Activated CD4-positive, alpha-beta T cell treated with anti-CD3 and anti-CD28 coated beads, Interleukin-2, amount 10 ng/mL, durations not matched to agents 7 days and 5 days (primary cell): ENCODE measurements at regions not wholly inside any gene's neighbourhood (a gene's known extent, or its start where the extent isn't known, plus 50 kb on each side); places are given as distances from the start of the nearest gene placed in this dataset.

Experiments used
- CTCF ChIA-PET: fragments of 350-600 bp; sonication (Branson Sonifier 250); formaldehyde crosslinking; loops from one replicate; lab custom pipeline; 2021; ENCODE audit warnings: antibody characterized with exemption; lab: Charles Lee
- POLR2A ChIA-PET: fragments of 350-600 bp; sonication (Branson Sonifier 250); formaldehyde crosslinking; loops from one replicate; lab custom pipeline; 2021; ENCODE audit warnings: antibody characterized with exemption; lab: Charles Lee
- DNase-seq: peaks from one replicate; pipeline ENCODE4 v3.0.0-alpha.2; 2020
- H3K27ac Mint-ChIP-seq: one replicate; pipeline ENCODE4 v1.8.0; 2021; ENCODE audit warnings: mild to moderate bottlenecking, moderate library complexity, mixed read lengths
- H3K27me3 Mint-ChIP-seq: one replicate; pipeline ENCODE4 v1.8.0; 2021; ENCODE audit warnings: mixed read lengths
- H3K36me3 Mint-ChIP-seq: one replicate; pipeline ENCODE4 v1.8.0; 2021; ENCODE audit warnings: low read depth, mixed read lengths
- H3K4me1 Mint-ChIP-seq: one replicate; pipeline ENCODE4 v1.8.0; 2021; ENCODE audit warnings: mixed read lengths
- H3K4me3 Mint-ChIP-seq: one replicate; pipeline ENCODE4 v1.8.0; 2021; ENCODE audit warnings: mild to moderate bottlenecking, moderate library complexity, mixed read lengths
- H3K9me3 Mint-ChIP-seq: one replicate; pipeline ENCODE4 v1.8.0; 2021; ENCODE audit warnings: mixed read lengths

- Mint-ChIP-seq H3K27me3 (peaks cover 3% of the 10 kb centered on the region), H3K4me1 (no peaks in the 10 kb centered on the region), H3K4me3 (no peak overlapping the region), H3K27ac (no peak overlapping the region), H3K36me3 (no peaks in the 10 kb centered on the region), H3K9me3 (no peaks in the 10 kb centered on the region)
- ChIA-PET POLR2A (no interaction called here), CTCF (no interaction called here)
- no peak for DNase-seq
These were observed 52.4 kb upstream of the ST8SIA3 start for GRCh38 chr18:57299931-57300330.

- ChIA-PET POLR2A (no interaction called here), CTCF (no interaction called here)
- no peak overlapping the region for H3K4me3 Mint-ChIP-seq
- H3K27me3 Mint-ChIP-seq: peaks cover 3% of the 10 kb centered on the region
- no peaks in the 10 kb centered on the region for H3K9me3 Mint-ChIP-seq
- DNase-seq: no peak
- no peaks in the 10 kb centered on the region for H3K4me1 Mint-ChIP-seq
- H3K27ac Mint-ChIP-seq: no peak overlapping the region
- H3K36me3 Mint-ChIP-seq: no peaks in the 10 kb centered on the region
These were observed 50.5 kb upstream of the ST8SIA3 start for GRCh38 chr18:57301573-57302559.
